ENCODE measurements at regions not wholly inside any gene's neighbourhood (a gene's known extent, or its start where the extent isn't known, plus 50 kb on each side); places are given as distances from the start of the nearest gene placed in this dataset.

GRCh38 chr1:201734786-201735185 is 94.2 kb upstream of the IPO9 start:
- 56% methylated on average over 2 of the region's 2 CpGs for WGBS
- H3K4me1 ChIP-seq (ENCODE audit: insufficient read depth): peaks cover 3% of the 10 kb centered on the region
- H3K4me3 ChIP-seq (ENCODE audit: low read depth, low read length): no peak overlapping the region
- no peak for DNase-seq (ENCODE audit: extremely low spot score)
- H3K36me3 ChIP-seq (ENCODE audit: insufficient read depth): no peaks in the 10 kb centered on the region
- no peak overlapping the region for H3K27ac ChIP-seq (ENCODE audit: low read depth)

- 72% methylated on average over 6 of the region's 6 CpGs for WGBS
- H3K27ac ChIP-seq (ENCODE audit: low read depth): no peak overlapping the region
- no peak for DNase-seq (ENCODE audit: extremely low spot score)
- H3K4me3 ChIP-seq (ENCODE audit: low read depth, low read length): no peak overlapping the region
- H3K36me3 ChIP-seq (ENCODE audit: insufficient read depth): no peaks in the 10 kb centered on the region
- H3K4me1 ChIP-seq (ENCODE audit: insufficient read depth): no peaks in the 10 kb centered on the region
Observed at GRCh38 chr1:201736707-201737320, 92.1 kb upstream of the IPO9 start.

GRCh38 chr1:201737352-201738060 is 91.5 kb upstream of the IPO9 start:
- DNase-seq (ENCODE audit: extremely low spot score): no peak
- Histone ChIP-seq H3K36me3 (ENCODE audit: insufficient read depth) (no peaks in the 10 kb centered on the region), H3K4me3 (ENCODE audit: low read depth, low read length) (no peak overlapping the region), H3K27ac (ENCODE audit: low read depth) (peak overlapping the region; percentile 63), H3K4me1 (ENCODE audit: insufficient read depth) (no peaks in the 10 kb centered on the region)
- 48% methylated on average over 5 of the region's 5 CpGs for WGBS

DNA sequence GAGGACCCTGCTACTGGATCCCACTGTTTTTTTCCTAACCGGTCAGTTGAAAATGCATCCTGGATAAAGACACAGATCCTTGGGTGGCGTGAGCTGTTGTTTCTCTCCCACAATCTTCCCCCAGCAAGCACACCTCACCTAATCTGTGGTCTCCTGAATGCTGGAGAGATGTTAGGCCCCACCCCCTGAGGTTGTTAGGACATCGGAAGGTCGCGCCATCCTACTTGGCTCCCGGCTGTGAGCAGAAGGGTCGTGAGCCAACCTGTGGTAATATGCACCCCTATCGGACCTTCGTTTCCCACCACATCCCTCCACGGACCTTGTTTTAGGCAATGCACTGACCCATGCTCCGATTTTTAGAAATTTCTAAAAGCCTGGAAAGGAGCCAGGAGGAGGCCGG is 89.9 kb upstream of the IPO9 start:
- Histone ChIP-seq H3K4me3 (ENCODE audit: low read depth, low read length) (peak overlapping the region; percentile 72), H3K27ac (ENCODE audit: low read depth) (no peak overlapping the region), H3K36me3 (ENCODE audit: insufficient read depth) (no peaks in the 10 kb centered on the region), H3K4me1 (ENCODE audit: insufficient read depth) (no peaks in the 10 kb centered on the region)
- WGBS: 43% methylated on average over 12 of the region's 12 CpGs
- no peak for DNase-seq (ENCODE audit: extremely low spot score)

DNA sequence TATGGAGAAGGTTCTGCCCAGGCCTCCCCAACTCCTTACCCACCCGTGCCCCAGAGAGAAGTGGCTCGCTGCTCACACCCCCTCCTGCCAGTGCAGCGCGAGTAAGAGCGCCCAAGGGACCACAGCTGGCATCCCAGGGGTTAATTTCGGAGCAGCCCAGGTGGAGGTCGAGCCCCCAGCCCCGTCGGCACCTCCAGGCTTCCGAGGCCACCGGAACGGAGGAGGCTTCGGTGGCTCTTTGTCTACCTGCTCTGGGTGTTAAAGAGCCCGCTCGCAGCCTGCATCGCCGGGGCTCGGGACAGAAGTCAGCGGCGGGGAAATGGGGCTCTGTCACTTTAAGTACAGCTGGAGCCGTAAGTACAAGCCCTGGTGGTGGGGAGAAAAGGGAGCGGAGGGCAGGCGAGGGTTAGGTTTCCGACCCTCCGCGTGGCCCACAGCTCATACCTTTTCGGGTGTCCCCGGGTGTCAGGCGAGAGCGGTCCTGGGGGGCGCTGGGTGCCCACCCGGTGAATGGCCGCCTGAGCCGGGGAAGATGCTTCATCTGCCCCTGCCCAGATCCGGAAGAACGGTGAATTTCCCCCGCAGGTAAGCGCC is 89.4 kb upstream of the IPO9 start:
- Histone ChIP-seq H3K27ac (ENCODE audit: low read depth) (peak overlapping the region; percentile 63), H3K4me1 (ENCODE audit: insufficient read depth) (no peaks in the 10 kb centered on the region), H3K36me3 (ENCODE audit: insufficient read depth) (no peaks in the 10 kb centered on the region), H3K4me3 (ENCODE audit: low read depth, low read length) (peak overlapping the region; percentile 72)
- WGBS: 13% methylated on average over 38 of the region's 38 CpGs
- no peak for DNase-seq (ENCODE audit: extremely low spot score)

DNA sequence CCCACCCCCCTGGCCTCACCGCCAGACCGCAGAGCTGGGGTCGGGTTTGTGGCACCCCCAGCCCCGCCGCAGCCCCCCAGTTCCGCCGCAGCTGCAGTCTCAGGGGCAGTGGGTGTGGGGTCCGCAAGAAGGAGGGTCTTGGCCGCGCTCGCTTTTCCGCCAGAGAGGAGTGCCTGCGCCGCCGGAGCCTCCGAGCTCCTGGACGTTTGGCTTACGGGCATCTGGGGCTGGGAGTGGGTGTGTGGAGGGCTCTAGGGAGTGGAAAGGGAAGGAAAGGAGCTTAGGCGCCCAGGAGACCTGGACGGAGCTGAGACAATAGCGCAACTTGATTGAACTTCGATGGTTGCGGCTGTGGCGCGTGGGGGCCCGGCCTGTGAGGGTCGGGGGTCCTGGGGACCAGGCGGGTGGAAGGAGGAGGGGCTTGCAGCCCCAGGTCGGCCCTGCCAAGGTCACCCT is 88.8 kb upstream of the IPO9 start:
- Histone ChIP-seq H3K4me1 (ENCODE audit: insufficient read depth) (no peaks in the 10 kb centered on the region), H3K27ac (ENCODE audit: low read depth) (peak overlapping the region; percentile 63), H3K4me3 (ENCODE audit: low read depth, low read length) (peak overlapping the region; percentile 72), H3K36me3 (ENCODE audit: insufficient read depth) (no peaks in the 10 kb centered on the region)
- DNase-seq (ENCODE audit: extremely low spot score): no peak
- 34% methylated on average over 29 of the region's 29 CpGs for WGBS

DNA sequence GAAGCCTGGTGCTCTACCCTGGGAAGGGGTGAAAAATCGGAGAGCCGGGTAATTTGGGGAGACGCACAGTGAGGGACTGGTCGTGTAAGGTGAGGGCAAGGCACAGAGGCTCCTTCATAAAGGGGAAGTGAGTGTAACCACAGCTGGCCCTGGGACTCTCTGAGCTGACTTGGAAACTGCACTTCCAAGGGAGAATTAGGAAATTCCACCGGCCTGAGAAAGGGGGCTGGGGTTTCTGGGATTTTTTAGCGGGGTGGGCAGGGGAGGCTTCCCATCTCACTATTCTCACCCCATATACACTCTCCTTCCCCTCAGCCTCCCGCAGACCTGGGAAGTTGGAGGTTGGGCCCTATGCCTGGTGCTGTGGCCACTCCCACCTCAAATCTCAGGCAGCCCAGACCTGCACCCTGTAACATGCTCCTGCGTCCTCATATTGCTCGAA is 88.3 kb upstream of the IPO9 start:
- Histone ChIP-seq H3K36me3 (ENCODE audit: insufficient read depth) (no peaks in the 10 kb centered on the region), H3K4me3 (ENCODE audit: low read depth, low read length) (peak overlapping the region; percentile 72), H3K4me1 (ENCODE audit: insufficient read depth) (no peaks in the 10 kb centered on the region), H3K27ac (ENCODE audit: low read depth) (peak overlapping the region; percentile 63)
- 46% methylated on average over 9 of the region's 9 CpGs for WGBS
- DNase-seq (ENCODE audit: extremely low spot score): no peak

DNA sequence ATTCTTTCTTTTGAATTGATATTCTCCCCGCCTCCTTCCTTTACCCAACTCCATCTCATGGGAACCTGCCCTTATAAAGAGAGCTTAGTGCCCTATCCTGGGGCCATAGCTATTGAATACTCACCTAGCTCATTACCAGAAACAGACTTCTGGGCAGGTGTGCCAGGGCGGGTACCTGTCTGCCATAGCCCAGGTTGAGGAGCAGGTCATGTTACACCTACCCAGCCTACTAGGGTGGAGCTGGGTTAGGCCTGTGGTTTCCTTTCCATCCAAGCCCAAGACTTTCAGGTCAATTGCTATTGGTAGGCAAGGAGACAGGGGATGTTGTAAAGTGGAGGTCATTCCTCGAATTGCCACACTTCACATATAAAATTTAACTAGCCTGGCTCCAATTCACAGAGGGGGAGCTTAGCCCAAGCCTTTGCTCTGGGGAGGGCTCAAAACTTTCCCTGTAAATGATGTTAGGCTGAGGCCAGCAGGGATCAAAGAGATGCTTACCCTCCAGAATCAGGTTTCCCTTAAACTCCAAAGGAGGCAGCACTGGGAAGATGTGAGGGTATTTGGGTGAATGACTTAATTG is 87.1 kb upstream of the IPO9 start:
- 82% methylated on average over 3 of the region's 3 CpGs for WGBS
- no peak for DNase-seq (ENCODE audit: extremely low spot score)
- H3K27ac ChIP-seq (ENCODE audit: low read depth): no peak overlapping the region
- no peaks in the 10 kb centered on the region for H3K36me3 ChIP-seq (ENCODE audit: insufficient read depth)
- no peaks in the 10 kb centered on the region for H3K4me1 ChIP-seq (ENCODE audit: insufficient read depth)
- no peak overlapping the region for H3K4me3 ChIP-seq (ENCODE audit: low read depth, low read length)

DNA sequence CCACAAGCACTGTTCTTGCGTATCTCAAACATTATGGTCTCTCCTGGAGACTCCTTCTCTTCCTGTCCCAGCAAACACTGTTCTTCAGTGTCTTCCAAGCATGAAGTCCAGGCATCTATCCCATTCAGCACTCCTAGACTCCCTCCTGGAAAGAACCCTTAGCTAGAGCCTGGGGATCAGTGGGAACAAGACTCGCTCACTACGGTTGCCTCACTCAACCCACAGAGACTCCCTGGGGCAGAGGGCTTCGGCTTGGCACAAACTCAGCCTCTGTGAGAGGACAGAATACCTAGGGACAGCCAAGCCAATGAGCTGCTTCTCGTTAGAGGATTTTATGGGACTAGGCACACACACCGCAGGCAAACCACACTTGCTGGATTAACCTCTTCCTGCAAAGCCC is 86.5 kb upstream of the IPO9 start:
- no peaks in the 10 kb centered on the region for H3K36me3 ChIP-seq (ENCODE audit: insufficient read depth)
- H3K4me3 ChIP-seq (ENCODE audit: low read depth, low read length): no peak overlapping the region
- 50% methylated on average over 6 of the region's 6 CpGs for WGBS
- no peaks in the 10 kb centered on the region for H3K4me1 ChIP-seq (ENCODE audit: insufficient read depth)
- DNase-seq (ENCODE audit: extremely low spot score): no peak
- H3K27ac ChIP-seq (ENCODE audit: low read depth): no peak overlapping the region

DNA sequence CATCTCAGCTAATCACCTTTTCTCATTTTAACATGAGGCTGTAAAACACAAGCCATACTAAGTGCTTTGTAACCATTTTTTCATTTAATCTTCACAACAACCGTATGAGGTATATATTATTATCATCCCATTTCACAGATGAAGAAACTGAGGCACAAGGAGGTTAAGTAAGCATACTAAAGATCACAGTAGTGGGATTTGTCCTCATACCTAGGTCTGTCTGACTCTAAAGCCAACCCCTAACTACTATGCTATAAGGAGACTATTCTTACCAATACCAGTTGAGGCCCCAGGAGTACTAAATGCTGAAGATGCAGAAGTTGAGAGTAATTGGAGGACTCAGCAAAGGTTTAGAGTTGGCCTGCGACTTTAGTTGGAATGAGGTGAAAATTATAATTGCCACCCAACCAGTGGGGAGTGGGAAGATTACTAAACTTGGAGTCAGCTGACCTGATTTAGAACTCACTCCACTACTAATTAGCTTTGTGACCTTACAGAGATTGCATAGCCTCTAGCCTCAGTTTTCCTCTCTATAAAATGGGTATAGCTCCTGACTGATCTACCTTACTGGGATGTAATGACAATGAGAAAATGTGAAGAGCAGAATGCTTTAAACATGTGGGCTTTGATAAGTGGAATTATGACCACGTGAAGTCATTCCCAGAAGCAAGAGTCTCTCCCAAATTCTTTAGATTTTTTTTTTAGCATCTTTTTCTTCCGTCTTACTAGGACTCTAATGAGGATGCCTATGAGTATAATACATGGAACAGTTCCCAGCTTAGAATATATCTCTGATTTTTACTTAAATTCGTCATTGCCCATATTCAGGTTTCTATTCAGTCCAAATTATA is 85.8 kb upstream of the IPO9 start:
- no peaks in the 10 kb centered on the region for H3K4me1 ChIP-seq (ENCODE audit: insufficient read depth)
- 83% methylated on average over 5 of the region's 5 CpGs for WGBS
- H3K27ac ChIP-seq (ENCODE audit: low read depth): no peak overlapping the region
- no peaks in the 10 kb centered on the region for H3K36me3 ChIP-seq (ENCODE audit: insufficient read depth)
- DNase-seq (ENCODE audit: extremely low spot score): no peak
- no peak overlapping the region for H3K4me3 ChIP-seq (ENCODE audit: low read depth, low read length)

GRCh38 chr1:201745023-201745422 is 83.9 kb upstream of the IPO9 start:
- no peak for DNase-seq (ENCODE audit: extremely low spot score)
- Histone ChIP-seq H3K4me3 (ENCODE audit: low read depth, low read length) (no peak overlapping the region), H3K4me1 (ENCODE audit: insufficient read depth) (no peaks in the 10 kb centered on the region), H3K36me3 (ENCODE audit: insufficient read depth) (no peaks in the 10 kb centered on the region), H3K27ac (ENCODE audit: low read depth) (no peak overlapping the region)
- WGBS: 62% methylated on average over 3 of the region's 3 CpGs

GRCh38 chr1:201746156-201746555 is 82.8 kb upstream of the IPO9 start:
- no peak overlapping the region for H3K4me3 ChIP-seq (ENCODE audit: low read depth, low read length)
- no peaks in the 10 kb centered on the region for H3K4me1 ChIP-seq (ENCODE audit: insufficient read depth)
- H3K36me3 ChIP-seq (ENCODE audit: insufficient read depth): no peaks in the 10 kb centered on the region
- H3K27ac ChIP-seq (ENCODE audit: low read depth): no peak overlapping the region
- no peak for DNase-seq (ENCODE audit: extremely low spot score)

- no peak overlapping the region for H3K4me3 ChIP-seq (ENCODE audit: low read depth, low read length)
- peaks cover 1% of the 10 kb centered on the region for H3K4me1 ChIP-seq (ENCODE audit: insufficient read depth)
- WGBS: 73% methylated on average over 5 of the region's 5 CpGs
- DNase-seq (ENCODE audit: extremely low spot score): no peak
- H3K27ac ChIP-seq (ENCODE audit: low read depth): no peak overlapping the region
- H3K36me3 ChIP-seq (ENCODE audit: insufficient read depth): no peaks in the 10 kb centered on the region
Observed at GRCh38 chr1:201747261-201747660, 81.7 kb upstream of the IPO9 start.

Data from urinary bladder (tissue), 3 donors.